NCI-H774 (cell line): ENCODE measurements at regions not wholly inside any gene's neighbourhood (a gene's known extent, or its start where the extent isn't known, plus 50 kb on each side); places are given as distances from the start of the nearest gene placed in this dataset.
"Not testable (repeated sequence)": the region's sequence is repeated elsewhere in the genome, so short reads cannot be mapped to it uniquely, and the experiment has no call there.

Experiments used
- DNase-seq: peaks from one replicate; lab custom pipeline; 2025; lab: John Stamatoyannopoulos, UW

DNA sequence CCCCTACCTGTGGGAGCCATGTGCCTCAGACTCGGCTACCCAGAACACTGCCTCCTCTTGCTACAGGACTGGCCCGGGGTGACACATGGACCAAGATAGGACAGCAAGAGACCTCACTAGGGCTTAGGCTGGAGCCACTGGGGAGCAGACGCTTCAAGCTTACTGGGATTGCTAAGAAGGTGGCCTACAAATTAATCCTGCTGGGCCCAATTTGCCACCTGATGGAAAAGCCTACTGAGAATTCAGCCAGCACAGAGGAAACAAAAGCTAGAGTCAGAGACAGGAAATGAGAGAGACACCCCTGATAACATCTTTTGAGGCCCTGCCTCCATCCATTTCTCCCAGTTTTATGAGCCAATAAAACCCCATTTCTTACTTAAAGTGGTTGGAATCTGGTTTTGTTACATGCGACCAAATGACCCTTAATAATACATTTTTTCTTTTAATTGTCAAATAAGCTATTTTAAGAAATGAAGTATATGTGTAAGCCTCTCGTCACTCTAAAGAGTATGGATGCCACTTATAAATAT is 282.1 kb downstream of the CXCL12 start:
- DNase-seq = no peak

DNA sequence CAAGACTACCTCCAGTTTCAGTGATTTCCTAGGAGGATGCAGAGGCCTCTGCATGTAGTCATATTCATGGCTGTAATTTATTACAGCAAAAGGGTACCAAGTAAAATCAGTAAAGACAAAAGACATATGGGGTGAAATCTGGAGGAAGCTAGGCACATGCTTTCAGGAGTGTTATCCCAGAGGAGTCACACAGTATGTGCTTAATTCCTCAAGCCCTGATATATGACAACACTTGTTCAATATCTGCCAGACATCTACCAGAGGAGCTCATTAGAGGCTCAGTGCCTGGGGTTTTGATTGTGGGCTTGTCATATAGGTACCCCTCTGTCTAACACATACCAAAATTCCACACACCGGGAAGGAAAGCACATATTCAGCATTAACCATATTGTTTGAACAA is 283.8 kb downstream of the CXCL12 start:
- DNase-seq = no peak

DNA sequence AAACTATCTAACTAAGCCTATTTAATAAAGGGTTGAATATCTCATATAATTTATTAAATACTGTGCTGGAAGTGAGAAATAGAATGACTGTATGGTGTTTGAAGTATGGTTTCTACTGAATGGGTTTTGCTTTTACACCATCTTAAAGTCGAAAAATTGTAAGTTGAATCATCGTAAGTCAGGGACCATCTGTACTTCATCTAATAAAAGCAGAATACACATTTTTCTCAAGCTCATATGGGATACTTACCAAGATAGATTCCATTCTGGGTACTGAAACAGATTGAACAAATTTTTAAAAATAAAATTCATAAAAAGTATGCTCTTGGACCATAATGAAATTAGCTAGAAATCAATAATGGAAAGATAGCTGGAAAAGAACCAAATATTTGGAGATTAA is 285.4 kb downstream of the CXCL12 start:
- no peak for DNase-seq

DNA sequence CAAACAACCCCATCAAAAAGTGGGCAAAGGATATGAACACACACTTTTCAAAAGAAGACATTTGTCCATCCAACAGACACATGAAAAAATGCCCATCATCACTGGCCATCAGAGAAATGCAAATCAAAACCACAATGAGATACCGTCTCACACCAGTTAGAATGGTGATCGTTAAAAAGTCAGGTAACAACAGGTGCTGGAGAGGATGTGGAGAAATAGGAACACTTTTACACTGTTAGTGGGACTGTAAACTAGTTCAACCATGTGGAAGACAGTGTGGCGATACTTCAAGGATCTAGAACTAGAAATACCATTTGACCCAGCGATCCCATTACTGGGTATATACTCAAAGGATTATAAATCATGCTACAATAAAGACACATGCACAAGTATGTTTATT is 288.7 kb downstream of the CXCL12 start:
- not testable (repeated sequence) for DNase-seq

DNA sequence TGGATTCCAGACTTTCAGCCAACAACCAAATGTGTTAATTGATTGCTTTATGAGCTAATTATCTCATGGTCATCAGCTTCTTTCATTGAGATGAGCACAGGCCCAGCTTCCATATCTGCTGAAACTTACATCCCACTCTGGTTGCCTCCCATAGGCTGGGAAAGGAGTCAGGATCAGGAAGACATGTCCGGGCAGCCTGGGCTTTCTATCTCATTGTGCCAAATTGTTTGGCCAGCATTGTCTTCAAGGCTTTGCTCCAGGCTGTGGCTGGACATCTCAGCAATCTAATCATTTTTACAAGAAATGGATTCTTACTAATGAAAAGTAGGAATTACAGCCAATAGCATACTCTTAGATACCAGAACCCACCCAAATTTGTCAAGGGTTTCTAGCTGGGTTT is 295.2 kb downstream of the CXCL12 start:
- no peak for DNase-seq

DNA sequence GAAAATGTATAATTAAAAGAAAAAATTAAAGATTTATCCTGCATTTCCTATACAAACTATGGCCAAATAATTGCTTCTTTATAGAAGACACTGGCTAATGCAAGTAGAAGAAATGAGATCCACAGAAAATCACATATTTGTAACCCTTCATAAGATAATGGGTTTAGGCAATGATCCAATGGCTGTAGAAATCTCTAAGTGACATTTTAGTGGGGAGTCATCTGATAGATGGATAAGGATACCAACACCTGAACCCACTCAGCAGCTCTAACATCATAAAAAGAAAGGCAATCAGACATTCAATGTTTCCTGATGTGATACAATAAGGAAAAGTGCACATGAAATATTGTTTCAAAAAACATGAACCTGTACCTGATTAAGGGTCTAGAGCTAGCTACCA is 297.5 kb downstream of the CXCL12 start:
- no peak for DNase-seq

DNA sequence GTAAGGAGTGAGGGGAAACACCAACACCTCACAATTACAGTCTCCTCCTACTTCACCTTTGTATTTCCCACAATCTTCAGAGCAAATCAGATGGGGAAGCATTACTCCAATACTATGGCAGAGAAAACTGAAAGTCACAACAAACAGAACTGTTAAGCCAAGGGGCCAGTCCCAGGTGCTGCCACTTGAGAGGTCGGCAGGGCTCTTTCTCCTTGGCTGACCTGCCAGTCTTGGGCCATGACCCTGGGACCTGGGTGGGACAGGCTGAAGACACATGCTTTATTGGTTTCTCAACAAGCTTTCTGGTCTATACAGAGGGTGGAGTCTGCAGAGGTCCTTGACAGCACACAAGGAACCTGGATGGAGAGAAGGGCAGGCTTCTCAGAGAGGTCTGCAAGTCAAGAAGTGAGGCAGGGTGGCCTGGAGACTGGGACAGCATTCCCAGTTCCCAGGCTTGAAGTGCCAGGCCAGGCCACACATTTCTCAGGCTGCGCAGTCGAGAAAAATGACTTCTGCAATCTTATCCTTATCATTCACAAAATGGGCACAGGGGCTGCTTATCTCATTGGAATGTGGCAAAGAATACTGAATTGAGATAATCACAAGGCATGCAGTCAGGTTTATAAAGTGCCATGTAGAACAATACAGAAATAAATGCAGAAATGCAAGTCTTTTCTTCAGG is 301.0 kb downstream of the CXCL12 start:
- DNase-seq = no peak

DNA sequence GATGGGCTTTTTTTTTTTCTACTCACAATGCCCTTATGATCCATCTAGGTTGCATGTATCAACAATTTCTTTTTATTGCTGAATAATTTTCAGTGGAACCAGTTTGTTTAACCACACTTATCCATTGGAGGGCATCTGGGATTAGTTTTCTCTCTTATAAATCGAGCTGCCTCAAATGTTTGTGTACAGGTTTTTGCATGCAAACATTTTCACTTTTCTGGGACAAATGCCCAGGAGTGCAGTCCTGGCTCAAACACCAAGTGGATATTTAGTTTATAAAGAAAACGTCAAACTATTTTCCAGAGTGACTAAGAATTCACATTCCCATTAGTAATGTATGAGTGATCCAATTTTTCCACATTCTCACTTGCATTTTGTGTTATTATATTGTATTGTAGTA is 313.4 kb downstream of the CXCL12 start:
- no peak for DNase-seq

DNA sequence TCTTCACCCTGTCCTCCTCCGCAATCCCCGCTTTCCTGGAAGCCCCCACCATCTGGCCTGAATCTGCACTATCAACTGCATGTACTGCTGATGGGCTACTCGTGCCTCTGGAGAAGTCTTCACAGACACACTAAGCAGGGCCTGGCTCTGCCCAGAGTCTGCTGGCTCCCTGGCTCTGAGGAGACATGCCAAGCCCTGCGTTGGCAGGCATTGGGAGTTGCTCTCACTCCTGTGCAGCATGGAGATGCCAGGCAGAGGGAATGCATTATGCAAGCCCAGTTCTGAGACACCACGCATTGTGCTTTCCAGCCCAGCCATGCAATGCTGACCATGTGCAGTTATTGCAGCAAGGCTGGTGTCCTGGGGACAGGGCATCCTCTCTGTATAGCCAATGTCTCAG is 314.6 kb downstream of the CXCL12 start:
- DNase-seq = no peak

DNA sequence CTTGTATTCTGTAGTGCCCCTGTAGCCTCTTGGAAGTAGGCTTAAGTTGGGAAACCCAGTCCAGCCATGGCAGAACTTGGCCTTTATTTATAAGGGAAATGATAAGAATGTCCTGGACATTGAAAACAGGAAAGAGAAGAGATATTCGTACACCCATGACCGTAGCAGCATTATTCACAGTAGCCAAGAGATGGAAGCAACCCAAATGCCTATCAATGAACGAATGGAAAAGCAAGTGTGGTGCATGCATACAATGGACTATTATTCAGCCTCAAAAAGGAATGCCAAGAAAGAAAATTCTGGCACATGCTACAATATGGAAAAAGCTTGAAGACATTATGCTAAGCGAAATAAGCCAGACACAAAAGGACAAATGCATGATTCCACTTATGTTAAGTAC is 315.3 kb downstream of the CXCL12 start:
- DNase-seq = no peak

DNA sequence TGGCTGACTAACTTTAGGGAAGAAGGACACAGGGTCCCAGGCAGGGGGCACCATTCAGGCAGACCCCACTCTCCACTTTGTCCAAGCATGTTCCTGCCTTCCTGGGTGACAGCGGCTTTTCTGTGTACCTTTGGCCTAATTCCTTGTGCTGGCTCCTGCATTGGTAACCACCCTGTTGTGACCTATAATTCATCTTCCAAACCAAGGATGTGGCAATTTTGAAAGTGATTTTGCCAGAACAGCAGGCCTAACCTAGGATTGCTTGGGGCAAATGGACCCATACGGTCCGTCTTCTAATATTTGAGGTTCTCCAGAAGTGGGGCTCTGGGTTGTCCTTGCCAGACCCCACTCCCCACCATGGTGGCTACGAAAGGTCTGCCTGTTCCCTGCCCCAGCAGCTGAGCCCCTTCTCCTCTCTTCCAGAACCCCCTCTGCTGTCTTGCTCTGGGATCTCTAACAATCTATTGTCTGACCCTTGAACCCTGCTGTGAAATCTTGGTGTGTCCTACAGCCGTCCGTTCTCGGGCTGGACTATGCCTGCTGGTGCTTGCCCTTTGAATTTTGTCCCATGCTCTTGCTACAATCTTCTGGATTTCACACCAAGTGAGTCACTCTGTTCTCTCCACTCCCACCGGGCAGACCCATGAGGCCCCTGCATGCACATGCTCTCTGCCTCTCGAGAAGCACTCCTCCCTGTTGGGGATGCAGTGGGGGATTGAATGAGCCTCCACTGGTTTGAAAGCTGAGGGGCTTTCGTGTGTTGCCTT is 316.0 kb downstream of the CXCL12 start:
- no peak for DNase-seq

DNA sequence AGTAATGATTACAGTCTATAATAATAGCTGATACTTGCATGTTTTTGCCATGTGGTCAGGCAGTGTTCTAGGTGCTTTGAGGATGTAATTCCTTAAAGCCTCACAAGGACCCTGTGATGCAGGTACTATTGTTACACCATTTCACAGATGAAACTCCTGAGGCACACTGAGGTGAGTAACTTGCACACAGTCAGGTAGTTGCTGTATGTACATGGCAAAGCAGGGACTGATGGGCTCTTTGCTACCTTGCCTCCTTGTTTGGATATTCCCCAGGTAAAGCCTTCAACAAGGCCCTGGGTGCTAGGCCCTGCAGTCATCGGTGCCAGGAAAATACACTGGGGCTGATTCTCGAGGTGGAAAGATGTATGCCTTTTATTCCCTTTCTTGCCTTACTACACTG is 317.5 kb downstream of the CXCL12 start:
- no peak for DNase-seq

DNA sequence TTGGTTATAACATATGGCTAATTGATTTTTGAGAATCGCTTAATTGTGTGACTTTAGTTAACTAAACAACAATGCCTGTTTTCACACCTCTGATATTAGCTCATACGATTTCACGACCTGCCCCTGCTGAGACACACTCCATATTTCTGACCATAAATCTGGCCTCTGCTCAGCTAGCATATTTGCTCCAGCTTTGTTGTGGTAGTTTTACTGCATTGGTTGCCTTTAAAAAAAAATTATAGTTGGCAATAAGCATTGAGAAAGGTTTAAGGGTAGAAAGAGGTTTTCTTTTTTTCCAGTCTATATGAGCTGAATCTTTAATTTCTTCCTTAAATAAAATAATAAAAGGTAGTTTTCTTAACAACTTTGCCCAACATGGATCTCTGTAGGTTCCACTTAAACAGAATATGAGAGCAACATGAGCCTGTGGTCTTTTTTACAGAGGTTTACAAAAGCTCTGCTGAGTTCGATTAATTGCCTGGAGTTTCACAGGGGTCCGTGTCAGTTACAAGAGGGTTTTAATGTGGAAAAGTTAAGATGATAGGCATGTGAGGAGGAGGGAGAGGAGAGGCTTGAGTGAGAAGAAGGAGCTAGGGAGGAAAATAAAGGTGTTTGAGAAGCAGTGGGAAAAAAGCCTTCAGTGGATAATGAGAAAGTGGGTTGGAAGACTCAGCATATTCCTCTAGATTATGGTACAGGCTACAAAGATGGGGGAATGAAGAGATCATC is 318.2 kb downstream of the CXCL12 start:
- DNase-seq = no peak

DNA sequence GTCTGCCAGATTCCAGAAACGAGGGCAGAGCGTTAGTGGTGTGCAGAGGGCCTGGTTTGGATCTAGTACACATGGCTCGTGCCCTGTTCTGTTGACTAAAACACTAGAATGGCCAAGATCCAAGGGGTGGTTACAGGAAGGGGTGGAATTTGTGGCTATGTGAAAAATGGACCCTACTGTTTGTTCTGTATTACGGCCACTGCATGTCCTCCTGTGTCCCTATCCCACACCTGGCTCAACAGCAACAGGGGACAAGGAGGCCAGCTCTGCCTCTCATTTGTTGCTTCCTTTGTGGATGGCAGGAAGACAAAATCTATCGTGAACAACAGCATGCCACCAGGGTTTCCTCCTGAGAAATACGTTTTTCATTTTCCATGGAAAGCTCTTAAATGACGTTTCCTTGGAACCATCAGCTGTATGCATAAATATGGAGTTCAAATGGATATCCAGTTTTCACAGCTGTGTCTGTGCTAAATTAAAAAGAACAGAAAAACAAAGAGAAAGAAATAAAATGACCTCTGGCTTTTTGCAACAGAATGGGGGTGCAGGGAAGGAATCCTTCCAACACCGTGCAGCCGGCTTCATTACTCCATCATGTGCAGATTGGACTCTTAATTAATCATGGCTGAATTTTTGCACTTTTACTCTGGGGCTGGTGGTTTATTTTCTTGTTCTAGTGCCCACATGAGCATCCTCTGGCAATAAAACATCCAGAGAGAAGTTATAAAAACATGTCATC is 318.9 kb downstream of the CXCL12 start:
- no peak for DNase-seq

DNA sequence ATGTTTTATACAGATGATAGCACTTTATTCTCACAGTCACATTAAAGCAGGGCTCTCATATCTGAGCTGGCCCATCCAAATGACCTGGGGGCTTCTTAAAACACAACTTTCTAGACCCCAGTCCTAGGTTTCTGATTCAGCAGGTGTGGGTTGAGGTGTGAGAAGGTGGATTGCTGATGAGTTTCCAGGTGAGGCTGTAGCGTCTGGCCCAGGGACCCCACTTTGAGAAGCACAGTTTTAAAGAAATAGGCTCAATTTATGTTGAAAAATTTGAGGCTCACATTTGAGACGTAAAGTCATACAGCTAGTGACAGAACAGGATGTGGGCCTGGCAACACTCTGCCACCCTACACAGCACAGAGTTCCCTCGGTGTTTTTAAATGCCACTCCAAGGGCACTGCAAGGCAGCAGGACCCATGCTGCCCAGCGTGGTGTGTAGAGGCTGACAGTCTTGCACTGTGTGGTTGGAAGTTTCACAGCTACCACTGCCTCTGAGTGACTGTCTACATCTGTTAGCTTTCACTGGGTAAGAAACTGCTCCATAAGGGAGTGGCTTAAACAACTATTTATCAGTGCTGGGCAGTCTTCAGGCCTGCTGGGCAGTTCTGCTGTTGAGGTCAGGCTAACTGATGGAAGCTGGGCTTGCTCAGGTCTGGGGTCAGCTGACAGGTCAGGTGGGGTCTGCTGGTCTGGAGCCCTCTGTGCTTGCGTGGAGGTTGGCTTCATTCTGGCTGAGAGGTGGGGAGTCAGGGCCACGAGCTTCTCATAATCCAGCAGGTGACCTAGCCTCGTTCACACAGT is 319.7 kb downstream of the CXCL12 start:
- no peak for DNase-seq

DNA sequence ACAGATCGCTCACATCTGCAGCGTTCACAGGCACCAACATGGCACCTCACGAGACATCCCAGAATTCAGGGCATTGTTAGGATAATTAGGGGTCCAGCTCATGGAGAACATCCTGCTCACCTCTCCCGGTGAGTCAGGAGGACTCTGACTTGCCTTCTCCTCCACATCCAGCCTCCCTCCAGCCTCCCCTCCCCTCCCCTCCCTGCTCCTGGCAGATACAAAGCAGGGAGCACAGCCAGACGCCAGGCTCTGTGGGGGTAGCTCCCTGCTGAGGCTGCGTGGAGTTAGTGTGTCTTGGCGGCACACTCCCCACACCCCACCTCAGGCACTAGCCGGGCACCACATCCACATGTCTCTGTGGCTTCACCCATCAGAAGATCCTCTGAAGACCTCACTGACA is 320.6 kb downstream of the CXCL12 start:
- DNase-seq = no peak

DNA sequence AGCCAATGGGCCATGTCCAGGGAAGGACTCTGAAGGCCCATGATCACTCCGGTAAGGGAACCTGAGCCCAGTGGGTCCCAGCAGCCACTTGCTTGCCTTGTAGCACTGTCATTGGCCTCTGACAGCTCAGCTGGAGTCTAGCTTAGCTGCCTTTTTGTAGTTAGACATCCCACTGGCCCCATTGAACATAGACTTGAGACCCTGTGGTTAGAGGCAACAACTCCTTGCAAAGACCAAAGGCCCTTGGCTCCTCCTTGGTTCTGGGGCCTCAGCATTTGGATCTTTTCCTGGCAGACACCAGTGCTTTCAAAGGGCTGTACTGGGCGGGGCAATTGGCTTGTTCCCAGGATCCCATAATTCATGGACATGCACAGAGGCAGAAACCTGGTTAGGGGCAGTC is 321.2 kb downstream of the CXCL12 start:
- no peak for DNase-seq

DNA sequence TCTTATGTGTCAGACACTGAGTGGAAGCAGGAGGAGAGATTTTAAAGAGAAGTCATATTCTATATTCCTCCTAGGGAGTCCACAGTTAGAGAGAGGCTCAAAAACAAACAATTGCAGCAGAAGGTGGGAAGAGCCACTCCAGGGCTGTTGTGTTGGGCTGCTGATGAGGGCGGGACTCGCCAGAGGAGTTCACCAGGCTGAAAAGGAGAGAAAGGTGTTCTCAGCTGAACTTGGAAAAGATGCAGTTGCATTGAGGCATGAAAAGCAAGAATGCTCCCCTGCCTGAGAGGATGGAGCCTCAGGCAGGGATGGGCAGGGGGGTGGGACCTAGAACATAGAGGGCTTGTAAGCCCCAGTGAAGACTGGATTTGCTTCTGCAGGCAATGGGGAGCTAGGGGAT is 324.2 kb downstream of the CXCL12 start:
- no peak for DNase-seq

DNA sequence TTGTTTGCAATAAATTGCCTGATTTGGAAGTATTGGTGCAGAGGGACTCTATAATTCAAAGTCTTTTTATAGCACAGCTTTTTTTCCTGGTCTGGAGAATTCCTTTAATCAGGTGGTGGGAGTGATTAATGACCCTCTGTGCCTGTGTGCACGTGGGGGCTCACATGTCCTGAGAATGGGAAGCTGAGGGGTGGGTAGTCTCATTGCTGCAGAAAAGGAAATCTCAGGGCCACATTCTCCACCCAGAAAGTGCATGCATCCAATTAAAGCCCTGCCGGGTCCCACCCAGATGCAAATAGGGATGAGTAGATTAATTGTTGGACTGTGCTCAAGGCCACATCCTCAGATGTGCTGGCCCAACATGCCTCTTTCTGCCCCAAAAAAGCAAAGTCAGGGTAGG is 324.7 kb downstream of the CXCL12 start:
- no peak for DNase-seq

DNA sequence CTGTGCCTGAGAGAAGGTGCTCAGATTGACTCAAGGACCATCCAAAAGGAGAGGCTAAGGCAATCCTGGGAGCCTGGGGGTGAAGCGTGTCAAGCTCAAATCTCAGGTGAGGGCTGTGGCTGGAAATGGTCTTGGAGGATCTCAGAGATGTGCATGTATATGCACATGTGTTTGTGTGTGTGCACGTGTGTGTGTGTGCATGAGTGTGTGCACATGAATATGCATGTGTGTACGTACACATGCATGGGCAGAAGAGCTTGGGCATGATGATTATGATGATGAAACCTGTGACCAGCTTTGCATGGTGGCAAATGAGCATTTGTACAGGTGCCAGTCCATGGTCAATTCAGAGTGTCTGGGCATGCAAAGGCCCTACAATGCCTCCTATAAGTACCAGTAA is 326.6 kb downstream of the CXCL12 start:
- DNase-seq = no peak
